GM12891 (cell line): ENCODE measurements at regions not wholly inside any gene's neighbourhood (a gene's known extent, or its start where the extent isn't known, plus 50 kb on each side); places are given as distances from the start of the nearest gene placed in this dataset.
"Not testable (repeated sequence)": the region's sequence is repeated elsewhere in the genome, so short reads cannot be mapped to it uniquely, and the experiment has no call there.

ENCODE experiments used
- PAX5 ChIP-seq: IDR thresholded peaks from 2 replicates; pipeline ENCODE4 v1.6.1; 2011; ENCODE audit warnings: low read length, moderate library complexity, mild to moderate bottlenecking; ENCODE audit not compliant: insufficient read depth, severe bottlenecking
- POLR2A ChIP-seq: IDR thresholded peaks from 2 replicates; pipeline ENCODE4 v1.6.1; 2011; ENCODE audit warnings: low read depth, low read length, control low read depth
- POLR2AphosphoS5 ChIP-seq: IDR thresholded peaks from 2 replicates; pipeline ENCODE4 v1.6.1; 2011; ENCODE audit warnings: low read depth, low read length, control low read depth
- POU2F2 ChIP-seq: IDR thresholded peaks from 2 replicates; pipeline ENCODE4 v1.6.1; 2011; ENCODE audit warnings: low read depth, mild to moderate bottlenecking, control low read depth, low read length, moderate library complexity
- TAF1 ChIP-seq: IDR thresholded peaks from 2 replicates; pipeline ENCODE4 v1.6.1; 2011; ENCODE audit warnings: low read depth, low read length, control low read depth

- not testable (repeated sequence) for TF ChIP-seq POLR2AphosphoS5, PAX5, POLR2A, TAF1, POU2F2
These were observed 845.6 kb upstream of the ANO3 start for GRCh38 chr11:25486338-25486737.
